A673 (cell line): ENCODE measurements at regions not wholly inside any gene's neighbourhood (a gene's known extent, or its start where the extent isn't known, plus 50 kb on each side); places are given as distances from the start of the nearest gene placed in this dataset.

ENCODE experiments used
- BruUV-seq: library from RNA; stranded (reverse); fragments of 400-500 nt; replicated peaks from 2 replicates; lab custom pipeline; 2021; lab: Mats Ljungman, UMichigan
- CTCF ChIA-PET: fragments of 300-600 bp; sonication (Branson Sonifier 250); formaldehyde crosslinking; loops from one replicate; lab custom pipeline; 2022; ENCODE audit warnings: antibody characterized with exemption; lab: Charles Lee
- POLR2A ChIA-PET: fragments of 300-600 bp; sonication (Branson Sonifier 250); formaldehyde crosslinking; loops from one replicate; lab custom pipeline; 2022; ENCODE audit warnings: antibody characterized with exemption; ENCODE audit not compliant: low non-redundant PET; lab: Charles Lee
- DNase-seq: peaks from one replicate; pipeline ENCODE4 v3.0.0-alpha.2; 2015; ENCODE audit warnings: low spot score
- H3K27ac ChIP-seq: fragments of 200-600 bp; sonication (generic); 2 replicates; pipeline ENCODE4 v1.5.1; 2016; ENCODE audit warnings: mixed run types, low read depth, mild to moderate bottlenecking, mixed read lengths, antibody characterized with exemption, low read length; ENCODE audit not compliant: poor library complexity, severe bottlenecking
- H3K27me3 ChIP-seq: fragments of 200-600 bp; sonication (generic); replicated peaks from 2 replicates; pipeline ENCODE4 v1.6.1; 2017; ENCODE audit warnings: mixed run types, low read depth, mild to moderate bottlenecking, mixed read lengths, antibody characterized with exemption, low read length; ENCODE audit not compliant: insufficient read depth, poor library complexity
- H3K36me3 ChIP-seq: fragments of 200-600 bp; sonication (generic); 2 replicates; pipeline ENCODE4 v1.6.1; 2016; ENCODE audit warnings: mixed run types, mild to moderate bottlenecking, mixed read lengths, antibody characterized with exemption, low read length; ENCODE audit not compliant: insufficient read depth, poor library complexity, severe bottlenecking
- H3K4me1 ChIP-seq: fragments of 200-600 bp; sonication (generic); 2 replicates; pipeline ENCODE4 v1.6.1; 2017; ENCODE audit warnings: mixed run types, mild to moderate bottlenecking, mixed read lengths, antibody characterized with exemption, low read length; ENCODE audit not compliant: insufficient read depth, poor library complexity, severe bottlenecking
- H3K4me3 ChIP-seq: fragments of 200-600 bp; sonication (generic); 2 replicates; pipeline ENCODE4 v1.5.1; 2016; ENCODE audit warnings: low read depth, mixed run types, mild to moderate bottlenecking, mixed read lengths, low read length; ENCODE audit not compliant: poor library complexity, severe bottlenecking
- H3K9me3 ChIP-seq: fragments of 200-600 bp; sonication (generic); 2 replicates; pipeline ENCODE4 v1.6.1; 2016; ENCODE audit warnings: mixed run types, low read depth, mild to moderate bottlenecking, mixed read lengths, antibody characterized with exemption, low read length; ENCODE audit not compliant: poor library complexity, severe bottlenecking
- CTCF ChIP-seq: fragments of 300-800, 200-600 bp; sonication (generic); conservative IDR thresholded peaks from 2 replicates; pipeline ENCODE4 v1.5.1; 2017; ENCODE audit warnings: low read depth, mild to moderate bottlenecking, antibody characterized with exemption, low read length, moderate library complexity, mixed read lengths
- EZH2 ChIP-seq: fragments of 200-600 bp; sonication (generic); IDR thresholded peaks from 2 replicates; pipeline ENCODE4 v1.6.1; 2017; ENCODE audit warnings: borderline replicate concordance, low read depth, mild to moderate bottlenecking, mixed read lengths, antibody characterized with exemption, low read length; ENCODE audit not compliant: poor library complexity, severe bottlenecking
- intact Hi-C: fragments of 100-400 bp; cut with micrococcal nuclease; formaldehyde crosslinking; loops from one replicate; pipeline ENCODE4 v1.10.0; 2022; ENCODE audit not compliant: unreplicated experiment

DNA sequence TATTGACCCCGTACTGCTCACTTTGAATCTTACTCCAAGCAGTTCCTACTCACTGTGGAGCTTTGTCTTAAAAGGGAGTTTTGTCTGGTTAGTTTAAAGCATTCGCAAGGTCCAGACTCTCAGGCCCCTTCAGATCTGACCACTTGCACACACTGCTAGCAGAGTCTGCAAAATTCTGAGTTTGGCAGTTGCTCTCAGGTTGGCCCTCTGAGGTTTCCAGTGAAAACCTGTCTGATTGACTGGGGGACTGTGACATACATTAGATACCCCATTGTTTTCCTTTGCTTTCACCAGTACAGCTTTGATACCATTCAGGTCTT lies 149.2 kb downstream of the XPNPEP1 start:
- ChIA-PET CTCF (interaction anchor here (0.7 to 1.0 kb wide), 2 partner anchors 17 to 387 kb away, joined by 3 to 4 read pairs; no protein-coding TSS in a partner anchor), POLR2A (no interaction called here)
- Histone ChIP-seq H3K9me3 (no peaks in the 10 kb centered on the region), H3K27ac (no peak overlapping the region), H3K36me3 (no peaks in the 10 kb centered on the region), H3K4me3 (no peak overlapping the region), H3K4me1 (peaks cover 17% of the 10 kb centered on the region), H3K27me3 (no peaks in the 10 kb centered on the region)
- intact Hi-C loops, result loop anchor here (5.0 kb wide), 1 partner anchor 327 kb away; no protein-coding TSS in a partner anchor
- DNase-seq, result no peak
- no peak for TF ChIP-seq CTCF
- TF ChIP-seq EZH2, result no peak
- no TSS peak for BruUV-seq

DNA sequence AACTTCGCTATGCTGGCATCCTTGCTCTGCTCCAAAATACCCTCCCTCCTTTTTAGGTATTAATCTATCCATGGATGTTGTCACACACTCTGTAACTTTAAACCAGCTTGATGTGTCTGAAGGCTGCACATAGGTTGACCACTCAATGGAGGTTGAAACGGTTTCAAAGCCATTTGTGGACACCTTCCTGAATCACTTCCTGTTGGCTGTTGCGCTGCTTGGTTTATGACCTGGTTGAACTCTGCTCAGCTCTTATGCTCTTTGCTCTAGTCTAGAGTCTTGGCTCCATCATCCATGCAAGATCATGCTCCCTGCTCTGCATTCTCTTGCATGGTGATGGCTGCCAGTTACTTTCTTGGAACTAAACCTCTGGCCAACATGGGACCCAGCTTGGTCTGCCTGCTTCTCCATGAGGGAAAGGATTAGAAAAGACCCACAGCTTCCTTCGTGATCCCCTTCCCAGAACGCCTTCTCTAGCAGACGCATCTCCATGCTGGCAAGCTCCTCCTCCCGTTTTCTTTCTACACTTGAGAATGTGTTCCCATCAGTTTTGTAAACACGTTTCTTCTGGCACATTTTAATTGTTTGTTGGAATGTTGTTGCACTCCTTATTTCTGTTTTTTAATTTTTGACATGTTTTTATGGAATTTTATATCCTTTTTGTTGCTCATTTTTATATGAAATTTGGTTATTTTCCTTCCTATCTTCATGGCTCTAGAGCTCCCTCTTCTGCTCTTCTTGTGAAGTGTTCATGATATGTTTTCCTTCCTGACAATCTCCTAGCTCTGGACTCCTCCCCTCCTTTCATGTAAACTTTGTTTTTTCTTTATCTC lies 149.8 kb downstream of the XPNPEP1 start:
- no TSS peak for BruUV-seq
- POLR2A ChIA-PET, result no interaction called here
- Histone ChIP-seq H3K4me1 (peaks cover 17% of the 10 kb centered on the region), H3K4me3 (no peak overlapping the region), H3K9me3 (no peaks in the 10 kb centered on the region), H3K27ac (no peak overlapping the region), H3K27me3 (no peaks in the 10 kb centered on the region), H3K36me3 (no peaks in the 10 kb centered on the region)
- CTCF ChIA-PET, result interaction anchor here (0.7 to 1.0 kb wide), 2 partner anchors 16 to 387 kb away, joined by 3 to 4 read pairs; no protein-coding TSS in a partner anchor
- peak; percentile 71 for DNase-seq
- intact Hi-C loops, result loop anchor here (1.0 to 5.0 kb wide), 3 partner anchors 326 to 581 kb away; no protein-coding TSS in a partner anchor
- TF ChIP-seq EZH2 (no peak), CTCF (peak; percentile 79)

- no TSS peak for BruUV-seq
- H3K4me1 ChIP-seq, result peaks cover 17% of the 10 kb centered on the region
- no peaks in the 10 kb centered on the region for H3K9me3 ChIP-seq
- H3K27me3 ChIP-seq, result no peaks in the 10 kb centered on the region
- DNase-seq, result peak; percentile 40
- H3K36me3 ChIP-seq, result no peaks in the 10 kb centered on the region
- ChIA-PET CTCF (interaction anchor here (0.6 kb wide), 1 partner anchor 331 kb away, joined by 3 read pairs; no protein-coding TSS in a partner anchor), POLR2A (interaction anchor here (0.6 to 0.9 kb wide), 2 partner anchors 30 to 661 kb away, joined by 3 read pairs; no protein-coding TSS in a partner anchor)
- no peak for TF ChIP-seq CTCF
- no peak for TF ChIP-seq EZH2
- no peak overlapping the region for H3K4me3 ChIP-seq
- H3K27ac ChIP-seq, result peak overlapping the region; percentile 38
- intact Hi-C loops, result loop anchor here (5.0 kb wide), 1 partner anchor 323 kb away; no protein-coding TSS in a partner anchor
Observed at GRCh38 chr10:109770663-109771062, 152.6 kb downstream of the XPNPEP1 start.
